WTC11 (cell line): ENCODE measurements at regions not wholly inside any gene's neighbourhood (a gene's known extent, or its start where the extent isn't known, plus 50 kb on each side); places are given as distances from the start of the nearest gene placed in this dataset.

ENCODE experiments used
- ATAC-seq: fragments of 200-7000 bp; cut with Tn5 transposase; 2 replicates; pipeline ENCODE4 v1.10.0; 2021; ENCODE audit warnings: mild to moderate bottlenecking, moderate library complexity
- CTCF ChIA-PET: fragments of 300-600 bp; sonication (Branson Sonifier 250); formaldehyde crosslinking; loops from one replicate; lab custom pipeline; 2021; ENCODE audit warnings: antibody characterized with exemption; lab: Charles Lee
- POLR2A ChIA-PET: fragments of 350-600 bp; sonication (Branson Sonifier 250); formaldehyde crosslinking; loops from one replicate; lab custom pipeline; 2021; ENCODE audit warnings: antibody characterized with exemption; lab: Charles Lee
- DNase-seq: peaks from one replicate; pipeline ENCODE4 v3.0.0; 2021; ENCODE audit warnings: low spot score
- H3K27ac Mint-ChIP-seq: 2 replicates; pipeline ENCODE4 v1.8.0; 2021; ENCODE audit warnings: mixed read lengths
- H3K27me3 Mint-ChIP-seq: 2 replicates; pipeline ENCODE4 v1.8.0; 2021; ENCODE audit warnings: low read depth, mild to moderate bottlenecking, moderate library complexity, mixed read lengths
- H3K36me3 Mint-ChIP-seq: 2 replicates; pipeline ENCODE4 v1.8.0; 2021; ENCODE audit warnings: mixed read lengths
- H3K4me1 Mint-ChIP-seq: 2 replicates; pipeline ENCODE4 v1.8.0; 2022; ENCODE audit warnings: mixed read lengths
- H3K4me3 Mint-ChIP-seq: 2 replicates; pipeline ENCODE4 v1.8.0; 2021; ENCODE audit warnings: mild to moderate bottlenecking, moderate library complexity, mixed read lengths
- H3K9me3 Mint-ChIP-seq: 2 replicates; pipeline ENCODE4 v1.8.0; 2021; ENCODE audit warnings: mixed read lengths
- AFF4 ChIP-seq: sonication (generic); formaldehyde crosslinking; IDR thresholded peaks from 2 replicates; pipeline ENCODE4 v1.8.1; 2023; ENCODE audit warnings: mild to moderate bottlenecking, missing genetic modification reagents, borderline replicate concordance
- CBFB ChIP-seq: sonication (generic); formaldehyde crosslinking; IDR thresholded peaks from 2 replicates; pipeline ENCODE4 v1.8.1; 2022; ENCODE audit warnings: mild to moderate bottlenecking, low read depth, missing genetic modification reagents
- CREM ChIP-seq: sonication (generic); formaldehyde crosslinking; IDR thresholded peaks from 2 replicates; pipeline ENCODE4 v1.8.1; 2022; ENCODE audit warnings: mild to moderate bottlenecking, missing genetic modification reagents, moderate library complexity
- E2F4 ChIP-seq: sonication (generic); formaldehyde crosslinking; IDR thresholded peaks from 2 replicates; pipeline ENCODE4 v1.8.1; 2022; ENCODE audit warnings: low read depth, mild to moderate bottlenecking, moderate library complexity, missing genetic modification reagents, borderline replicate concordance
- ERG ChIP-seq: fragments of 250-450 bp; sonication (Bioruptor Pico); IDR thresholded peaks from 2 replicates; pipeline ENCODE4 v1.8.0; 2021; ENCODE audit warnings: mild to moderate bottlenecking
- ESRRA ChIP-seq: sonication (generic); formaldehyde crosslinking; IDR thresholded peaks from 2 replicates; pipeline ENCODE4 v1.8.1; 2022; ENCODE audit warnings: mild to moderate bottlenecking, missing genetic modification reagents, borderline replicate concordance
- FOXP1 ChIP-seq: sonication (generic); formaldehyde crosslinking; IDR thresholded peaks from 2 replicates; pipeline ENCODE4 v1.8.0; 2022; ENCODE audit warnings: missing genetic modification reagents, mild to moderate bottlenecking, moderate library complexity, borderline replicate concordance
- NFE2L1 ChIP-seq: sonication (generic); formaldehyde crosslinking; IDR thresholded peaks from 2 replicates; pipeline ENCODE4 v1.8.1; 2023; ENCODE audit warnings: missing genetic modification reagents
- RORB ChIP-seq: fragments of 250-450 bp; sonication (Bioruptor Pico); IDR thresholded peaks from 2 replicates; pipeline ENCODE4 v1.9.0; 2021; ENCODE audit warnings: mild to moderate bottlenecking
- USF2 ChIP-seq: sonication (generic); formaldehyde crosslinking; IDR thresholded peaks from 2 replicates; pipeline ENCODE4 v1.8.1; 2023; ENCODE audit warnings: mild to moderate bottlenecking, missing genetic modification reagents, moderate library complexity
- ZNF121 ChIP-seq: sonication (generic); formaldehyde crosslinking; IDR thresholded peaks from 2 replicates; pipeline ENCODE4 v1.8.0; 2023; ENCODE audit warnings: missing genetic modification reagents
- TF ChIP-seq, protein P1 (sequence below): fragments of 200-600 bp; IDR thresholded peaks from 2 replicates; pipeline ENCODE4 v1.8.0; 2022; ENCODE audit warnings: antibody characterized with exemption
- TF ChIP-seq, protein P2 (sequence below): sonication (generic); formaldehyde crosslinking; IDR thresholded peaks from 2 replicates; pipeline ENCODE4 v1.8.0; 2022; ENCODE audit warnings: mild to moderate bottlenecking, missing genetic modification reagents
- TF ChIP-seq, protein P3 (sequence below): sonication (generic); formaldehyde crosslinking; IDR thresholded peaks from 2 replicates; pipeline ENCODE4 v1.8.1; 2023; ENCODE audit warnings: mild to moderate bottlenecking, missing genetic modification reagents, moderate library complexity
- TF ChIP-seq, protein P4 (sequence below): fragments of 250-450 bp; sonication (Bioruptor Pico); IDR thresholded peaks from 2 replicates; pipeline ENCODE4 v1.9.0; 2021; ENCODE audit warnings: moderate library complexity, mild to moderate bottlenecking, inconsistent platforms, borderline replicate concordance

DNA sequence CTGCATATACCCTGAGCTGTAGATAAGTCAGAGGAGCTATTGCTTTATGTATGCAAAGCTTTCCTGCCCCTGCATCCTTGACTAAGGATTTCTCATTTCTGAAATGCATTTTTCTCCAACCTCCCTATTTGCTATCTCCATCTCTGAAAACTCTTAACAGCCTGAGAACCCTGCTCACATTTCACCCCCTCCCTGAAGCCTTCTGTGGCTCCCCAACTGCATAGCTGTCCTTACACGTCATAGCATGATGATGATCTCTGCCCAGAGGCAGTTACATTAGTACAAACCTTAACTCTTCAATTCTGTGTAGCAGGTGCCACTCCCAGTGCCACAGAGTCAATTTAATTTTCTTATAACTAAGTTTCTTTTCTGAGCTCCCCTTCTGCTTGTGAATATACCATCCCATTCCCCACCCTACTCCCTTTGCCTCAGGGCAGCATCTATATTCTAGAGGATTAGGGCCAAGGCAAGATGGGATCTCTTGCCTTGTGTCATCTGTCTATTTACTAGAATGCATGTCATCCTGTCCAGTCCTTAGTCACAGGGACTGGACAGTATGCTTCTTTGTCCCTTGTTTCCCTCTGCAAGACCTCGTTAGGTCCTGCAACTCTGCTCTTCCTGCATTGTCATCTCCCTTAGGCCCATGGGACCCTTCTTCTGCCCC is 149.7 kb upstream of the SPRY4 start (continued):
- TF ChIP-seq NFE2L1 (no peak), USF2 (CRISPR knock-in tag) (no peak)
- TF ChIP-seq, protein P1, sequence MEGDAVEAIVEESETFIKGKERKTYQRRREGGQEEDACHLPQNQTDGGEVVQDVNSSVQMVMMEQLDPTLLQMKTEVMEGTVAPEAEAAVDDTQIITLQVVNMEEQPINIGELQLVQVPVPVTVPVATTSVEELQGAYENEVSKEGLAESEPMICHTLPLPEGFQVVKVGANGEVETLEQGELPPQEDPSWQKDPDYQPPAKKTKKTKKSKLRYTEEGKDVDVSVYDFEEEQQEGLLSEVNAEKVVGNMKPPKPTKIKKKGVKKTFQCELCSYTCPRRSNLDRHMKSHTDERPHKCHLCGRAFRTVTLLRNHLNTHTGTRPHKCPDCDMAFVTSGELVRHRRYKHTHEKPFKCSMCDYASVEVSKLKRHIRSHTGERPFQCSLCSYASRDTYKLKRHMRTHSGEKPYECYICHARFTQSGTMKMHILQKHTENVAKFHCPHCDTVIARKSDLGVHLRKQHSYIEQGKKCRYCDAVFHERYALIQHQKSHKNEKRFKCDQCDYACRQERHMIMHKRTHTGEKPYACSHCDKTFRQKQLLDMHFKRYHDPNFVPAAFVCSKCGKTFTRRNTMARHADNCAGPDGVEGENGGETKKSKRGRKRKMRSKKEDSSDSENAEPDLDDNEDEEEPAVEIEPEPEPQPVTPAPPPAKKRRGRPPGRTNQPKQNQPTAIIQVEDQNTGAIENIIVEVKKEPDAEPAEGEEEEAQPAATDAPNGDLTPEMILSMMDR = no peak
- TF ChIP-seq, all 79 proteins: peak for 0

- ATAC-seq (no peak), DNase-seq (no peak)
- CTCF ChIA-PET = interaction anchor here (0.7 kb wide), 1 partner anchor 28 kb away, joined by 3 read pairs; no protein-coding TSS in a partner anchor
- Mint-ChIP-seq H3K27me3 (no peaks in the 10 kb centered on the region), H3K36me3 (peaks cover 5% of the 10 kb centered on the region), H3K9me3 (peaks cover 4% of the 10 kb centered on the region), H3K4me1 (peaks cover 43% of the 10 kb centered on the region), H3K4me3 (no peak overlapping the region), H3K27ac (no peak overlapping the region)
- POLR2A ChIA-PET = interaction anchor here (0.6 kb wide), 1 partner anchor 25 kb away, joined by 3 read pairs; no protein-coding TSS in a partner anchor
- TF ChIP-seq RORB (CRISPR knock-in tag) (no peak), AFF4 (CRISPR knock-in tag) (no peak), ERG (CRISPR knock-in tag) (no peak), ESRRA (CRISPR knock-in tag) (no peak), ZNF121 (CRISPR knock-in tag) (peak; percentile 80; the same call in 1 of the 2 replicates), CBFB (no peak)
- TF ChIP-seq, protein P2, sequence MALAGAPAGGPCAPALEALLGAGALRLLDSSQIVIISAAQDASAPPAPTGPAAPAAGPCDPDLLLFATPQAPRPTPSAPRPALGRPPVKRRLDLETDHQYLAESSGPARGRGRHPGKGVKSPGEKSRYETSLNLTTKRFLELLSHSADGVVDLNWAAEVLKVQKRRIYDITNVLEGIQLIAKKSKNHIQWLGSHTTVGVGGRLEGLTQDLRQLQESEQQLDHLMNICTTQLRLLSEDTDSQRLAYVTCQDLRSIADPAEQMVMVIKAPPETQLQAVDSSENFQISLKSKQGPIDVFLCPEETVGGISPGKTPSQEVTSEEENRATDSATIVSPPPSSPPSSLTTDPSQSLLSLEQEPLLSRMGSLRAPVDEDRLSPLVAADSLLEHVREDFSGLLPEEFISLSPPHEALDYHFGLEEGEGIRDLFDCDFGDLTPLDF (CRISPR knock-in tag) = no peak
Measured at GRCh38 chr5:142473038-142473437, 148.2 kb upstream of the SPRY4 start.

DNA sequence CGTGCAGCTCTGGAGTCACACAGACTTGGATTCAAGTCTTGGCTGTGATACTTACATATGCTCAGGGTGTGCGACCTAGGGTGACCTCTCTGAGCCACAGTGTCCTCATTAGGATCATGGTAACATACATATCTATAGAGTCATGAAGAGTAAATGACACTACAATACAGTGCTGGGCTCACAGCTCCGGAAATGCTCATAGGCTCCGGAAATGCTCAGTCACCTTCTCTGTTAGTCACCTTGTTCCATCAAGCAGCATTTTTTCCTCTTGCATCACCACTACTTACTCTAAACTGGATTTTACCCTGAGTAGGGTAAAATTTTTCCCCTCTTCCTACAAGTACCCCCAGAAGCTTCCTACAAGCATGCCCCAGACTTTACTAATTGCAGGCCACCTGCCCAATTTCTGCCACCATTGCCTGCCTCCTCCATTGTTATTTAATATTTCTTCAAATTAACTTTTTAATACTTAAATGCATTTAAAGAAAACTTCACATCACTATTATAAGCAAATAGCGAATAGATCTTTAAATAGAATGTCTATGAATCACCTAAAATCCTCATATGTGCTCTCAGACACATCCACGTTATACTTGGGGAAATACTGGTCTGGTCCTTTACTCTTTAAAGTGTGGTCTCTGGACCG is 147.6 kb upstream of the SPRY4 start:
- no peak overlapping the region; the same call in 1 of the 2 replicates for H3K27ac Mint-ChIP-seq
- no peaks in the 10 kb centered on the region; the same call in 1 of the 2 replicates for H3K27me3 Mint-ChIP-seq
- peaks cover 43% of the 10 kb centered on the region for H3K4me1 Mint-ChIP-seq
- ChIA-PET CTCF (interaction anchor here (0.9 kb wide), 1 partner anchor 77 kb away, joined by 3 read pairs; no protein-coding TSS in a partner anchor), POLR2A (no interaction called here)
- ATAC-seq = no peak
- H3K9me3 Mint-ChIP-seq = peaks cover 4% of the 10 kb centered on the region
- DNase-seq = no peak
- H3K36me3 Mint-ChIP-seq = peaks cover 9% of the 10 kb centered on the region
- H3K4me3 Mint-ChIP-seq = no peak overlapping the region
- TF ChIP-seq E2F4 = no peak
- TF ChIP-seq FOXP1 = no peak
- TF ChIP-seq, protein P2 (CRISPR knock-in tag) = no peak
- TF ChIP-seq CREM (CRISPR knock-in tag) = no peak
- TF ChIP-seq, protein P3, sequence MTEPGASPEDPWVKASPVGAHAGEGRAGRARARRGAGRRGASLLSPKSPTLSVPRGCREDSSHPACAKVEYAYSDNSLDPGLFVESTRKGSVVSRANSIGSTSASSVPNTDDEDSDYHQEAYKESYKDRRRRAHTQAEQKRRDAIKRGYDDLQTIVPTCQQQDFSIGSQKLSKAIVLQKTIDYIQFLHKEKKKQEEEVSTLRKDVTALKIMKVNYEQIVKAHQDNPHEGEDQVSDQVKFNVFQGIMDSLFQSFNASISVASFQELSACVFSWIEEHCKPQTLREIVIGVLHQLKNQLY (CRISPR knock-in tag) = no peak
- TF ChIP-seq, protein P4, sequence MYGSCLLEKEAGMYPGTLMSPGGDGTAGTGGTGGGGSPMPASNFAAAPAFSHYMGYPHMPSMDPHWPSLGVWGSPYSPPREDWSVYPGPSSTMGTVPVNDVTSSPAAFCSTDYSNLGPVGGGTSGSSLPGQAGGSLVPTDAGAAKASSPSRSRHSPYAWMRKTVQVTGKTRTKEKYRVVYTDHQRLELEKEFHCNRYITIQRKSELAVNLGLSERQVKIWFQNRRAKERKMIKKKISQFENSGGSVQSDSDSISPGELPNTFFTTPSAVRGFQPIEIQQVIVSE (CRISPR knock-in tag) = no peak
